C4-2B (cell line): ENCODE measurements at regions not wholly inside any gene's neighbourhood (a gene's known extent, or its start where the extent isn't known, plus 50 kb on each side); places are given as distances from the start of the nearest gene placed in this dataset.

ENCODE experiments used
- ZFX ChIP-seq: fragments of 450-650 bp; IDR thresholded peaks from 2 replicates; pipeline ENCODE4 v1.6.1; 2017
- TF ChIP-seq, protein P1 (sequence below): fragments of 450-650 bp; conservative IDR thresholded peaks from 2 replicates; pipeline ENCODE4 v1.5.1; 2017; ENCODE audit warnings: mild to moderate bottlenecking

DNA sequence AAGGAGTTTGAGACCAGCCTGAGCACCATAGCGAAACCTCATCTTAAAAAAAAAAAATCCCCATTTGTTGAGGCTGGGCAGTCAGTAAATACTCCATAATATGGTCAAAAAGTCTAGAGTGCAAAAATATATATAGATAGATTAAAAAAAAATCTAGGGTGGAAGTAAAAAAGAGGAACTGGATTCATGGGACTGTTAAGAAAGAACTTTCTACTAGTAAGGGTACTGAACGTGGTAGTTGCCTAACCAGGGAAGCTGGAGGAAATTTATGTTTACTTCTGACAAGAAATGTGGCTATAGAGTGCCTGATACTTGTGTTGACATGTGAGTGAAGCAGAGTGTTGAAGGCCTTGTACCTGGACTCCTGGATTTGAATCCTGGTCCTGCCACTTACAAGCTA, 265.9 kb upstream of the FAM78B start:
- TF ChIP-seq, protein P1, sequence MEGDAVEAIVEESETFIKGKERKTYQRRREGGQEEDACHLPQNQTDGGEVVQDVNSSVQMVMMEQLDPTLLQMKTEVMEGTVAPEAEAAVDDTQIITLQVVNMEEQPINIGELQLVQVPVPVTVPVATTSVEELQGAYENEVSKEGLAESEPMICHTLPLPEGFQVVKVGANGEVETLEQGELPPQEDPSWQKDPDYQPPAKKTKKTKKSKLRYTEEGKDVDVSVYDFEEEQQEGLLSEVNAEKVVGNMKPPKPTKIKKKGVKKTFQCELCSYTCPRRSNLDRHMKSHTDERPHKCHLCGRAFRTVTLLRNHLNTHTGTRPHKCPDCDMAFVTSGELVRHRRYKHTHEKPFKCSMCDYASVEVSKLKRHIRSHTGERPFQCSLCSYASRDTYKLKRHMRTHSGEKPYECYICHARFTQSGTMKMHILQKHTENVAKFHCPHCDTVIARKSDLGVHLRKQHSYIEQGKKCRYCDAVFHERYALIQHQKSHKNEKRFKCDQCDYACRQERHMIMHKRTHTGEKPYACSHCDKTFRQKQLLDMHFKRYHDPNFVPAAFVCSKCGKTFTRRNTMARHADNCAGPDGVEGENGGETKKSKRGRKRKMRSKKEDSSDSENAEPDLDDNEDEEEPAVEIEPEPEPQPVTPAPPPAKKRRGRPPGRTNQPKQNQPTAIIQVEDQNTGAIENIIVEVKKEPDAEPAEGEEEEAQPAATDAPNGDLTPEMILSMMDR = no peak
- TF ChIP-seq ZFX = no peak
